ENCODE measurements at regions not wholly inside any gene's neighbourhood (a gene's known extent, or its start where the extent isn't known, plus 50 kb on each side); places are given as distances from the start of the nearest gene placed in this dataset.

DNA sequence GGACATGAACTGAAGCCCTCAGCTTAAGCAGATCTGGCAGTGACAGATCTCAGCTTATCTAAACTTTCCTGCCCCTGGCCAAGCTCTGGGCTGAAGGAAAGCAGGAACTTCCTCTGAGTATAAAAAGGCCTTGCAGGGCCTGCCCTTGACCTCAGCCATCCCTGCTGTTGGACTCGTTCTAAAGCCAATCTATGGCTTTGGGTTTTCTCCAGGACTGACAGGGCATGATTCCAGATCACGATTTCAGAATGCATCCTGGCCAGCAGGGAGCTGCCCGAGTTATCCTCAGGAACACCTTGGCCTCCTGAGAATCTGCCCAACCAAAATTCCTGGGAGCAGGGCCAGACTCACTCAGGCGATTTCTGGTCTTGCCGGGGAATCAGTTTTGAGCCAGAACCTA lies 502.7 kb downstream of the TLE4 start:
- no peaks in the 10 kb centered on the region for H3K4me1 ChIP-seq (replicated peaks in 1 of 2; ENCODE audit: control insufficient read depth in 2 of 2, insufficient read depth in 2 of 2, low read length in 2 of 2)
- TF ChIP-seq ZNF354B (CRISPR knock-in tag; IDR thresholded peaks at IDR 0.05): no peak
- no peak for TF ChIP-seq MTA3 (IDR thresholded peaks at IDR 0.05; ENCODE audit: borderline replicate concordance)
- TF ChIP-seq ZNF695 (CRISPR knock-in tag; IDR thresholded peaks at IDR 0.05): no peak
- TF ChIP-seq HMG20A (CRISPR knock-in tag; conservative IDR thresholded peaks at IDR 0.05): no peak
- no peak for TF ChIP-seq NR2C2 (CRISPR knock-in tag; IDR thresholded peaks at IDR 0.05)
- no peak for TF ChIP-seq NR2C2 (tag; IDR thresholded peaks at IDR 0.05)
- H3K79me2 ChIP-seq (ENCODE audit: control insufficient read depth, insufficient read depth, low read length): no peaks in the 10 kb centered on the region
- H3K27me3 ChIP-seq (ENCODE audit: control insufficient read depth in 2 of 2, insufficient read depth in 2 of 2, low read length in 2 of 2): no peaks in the 10 kb centered on the region
- ATAC-seq (no peak), FAIRE-seq (no peak), DNase-seq (ENCODE audit: extremely low read depth in 1 of 4, low spot score in 3 of 4) (no peak)
- in situ Hi-C loops (cut with MboI): no loop called here
- H3K4me3 ChIP-seq: no peak overlapping the region
- no peaks in the 10 kb centered on the region for H3K9me3 ChIP-seq (replicated peaks; ENCODE audit: control insufficient read depth, insufficient read depth, low read depth, low read length)
- no peaks in the 10 kb centered on the region for H4K20me1 ChIP-seq (replicated peaks; ENCODE audit: control insufficient read depth, insufficient read depth, low read length)
- intact Hi-C loops (cut with micrococcal nuclease): no loop called here
- H3K4me2 ChIP-seq (ENCODE audit: insufficient read depth, low read length): no peak overlapping the region
- no TSS peak for BruUV-seq (replicated peaks)
- POLR2A ChIA-PET: no interaction called here
- H3K27ac ChIP-seq (ENCODE audit: extremely low read depth, low read depth, low read length): no peak overlapping the region
- CTCF ChIA-PET (ENCODE audit: low intra/inter-chr PET ratio): no interaction called here
- no peaks in the 10 kb centered on the region for H3K9me1 ChIP-seq (ENCODE audit: control insufficient read depth, insufficient read depth, low read length)
- H3K9ac ChIP-seq (ENCODE audit: insufficient read depth in 1 of 2, low read depth in 2 of 2, low read length in 2 of 2): no peak overlapping the region
- H3K36me3 ChIP-seq (ENCODE audit: control insufficient read depth, insufficient read depth, low read length): no peaks in the 10 kb centered on the region
- H2AFZ ChIP-seq (ENCODE audit: low read depth, low read length): no peak overlapping the region
- 7% methylated on average over 3 of the region's 5 CpGs for WGBS (ENCODE audit: insufficient coverage, low coverage, missing lambda C conversion rate)

- DNase-seq (ENCODE audit: extremely low read depth in 1 of 4, low spot score in 3 of 4) (no peak), FAIRE-seq (no peak), ATAC-seq (no peak)
- BruUV-seq (replicated peaks): no TSS peak
- Histone ChIP-seq H3K9me1 (ENCODE audit: control insufficient read depth, insufficient read depth, low read length) (no peaks in the 10 kb centered on the region), H3K4me2 (ENCODE audit: insufficient read depth, low read length) (no peak overlapping the region), H2AFZ (ENCODE audit: low read depth, low read length) (no peak overlapping the region), H3K9ac (ENCODE audit: insufficient read depth in 1 of 2, low read depth in 2 of 2, low read length in 2 of 2) (no peak overlapping the region), H3K4me3 (no peak overlapping the region), H3K27ac (ENCODE audit: extremely low read depth, low read depth, low read length) (no peak overlapping the region), H3K27me3 (ENCODE audit: control insufficient read depth in 2 of 2, insufficient read depth in 2 of 2, low read length in 2 of 2) (no peaks in the 10 kb centered on the region), H3K9me3 (replicated peaks; ENCODE audit: control insufficient read depth, insufficient read depth, low read depth, low read length) (no peaks in the 10 kb centered on the region), H3K4me1 (replicated peaks in 1 of 2; ENCODE audit: control insufficient read depth in 2 of 2, insufficient read depth in 2 of 2, low read length in 2 of 2) (no peaks in the 10 kb centered on the region), H4K20me1 (replicated peaks; ENCODE audit: control insufficient read depth, insufficient read depth, low read length) (no peaks in the 10 kb centered on the region), H3K79me2 (ENCODE audit: control insufficient read depth, insufficient read depth, low read length) (no peaks in the 10 kb centered on the region), H3K36me3 (ENCODE audit: control insufficient read depth, insufficient read depth, low read length) (no peaks in the 10 kb centered on the region)
- in situ Hi-C loops (cut with MboI) (no loop called here), intact Hi-C loops (cut with micrococcal nuclease) (no loop called here)
- 0% methylated on average over 3 of the region's 3 CpGs for WGBS (ENCODE audit: insufficient coverage, low coverage, missing lambda C conversion rate)
- POLR2A ChIA-PET: no interaction called here
- CTCF ChIA-PET (ENCODE audit: low intra/inter-chr PET ratio): no interaction called here
- TF ChIP-seq, protein P1, sequence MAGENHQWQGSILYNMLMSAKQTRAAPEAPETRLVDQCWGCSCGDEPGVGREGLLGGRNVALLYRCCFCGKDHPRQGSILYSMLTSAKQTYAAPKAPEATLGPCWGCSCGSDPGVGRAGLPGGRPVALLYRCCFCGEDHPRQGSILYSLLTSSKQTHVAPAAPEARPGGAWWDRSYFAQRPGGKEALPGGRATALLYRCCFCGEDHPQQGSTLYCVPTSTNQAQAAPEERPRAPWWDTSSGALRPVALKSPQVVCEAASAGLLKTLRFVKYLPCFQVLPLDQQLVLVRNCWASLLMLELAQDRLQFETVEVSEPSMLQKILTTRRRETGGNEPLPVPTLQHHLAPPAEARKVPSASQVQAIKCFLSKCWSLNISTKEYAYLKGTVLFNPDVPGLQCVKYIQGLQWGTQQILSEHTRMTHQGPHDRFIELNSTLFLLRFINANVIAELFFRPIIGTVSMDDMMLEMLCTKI (IDR thresholded peaks at IDR 0.05; ENCODE audit: partially characterized antibody): no peak
- TF ChIP-seq ZBTB11 (CRISPR knock-in tag; IDR thresholded peaks at IDR 0.05) (no peak), ZNF444 (CRISPR knock-in tag; IDR thresholded peaks at IDR 0.05) (no peak), HCFC1 (IDR thresholded peaks at IDR 0.05; ENCODE audit: low read depth, low read length) (no peak), RFX1 (IDR thresholded peaks at IDR 0.05) (no peak), NCOA1 (IDR thresholded peaks at IDR 0.05; ENCODE audit: low read depth) (no peak), ELF4 (CRISPR knock-in tag; IDR thresholded peaks at IDR 0.05) (no peak)
- TF ChIP-seq, protein P2, sequence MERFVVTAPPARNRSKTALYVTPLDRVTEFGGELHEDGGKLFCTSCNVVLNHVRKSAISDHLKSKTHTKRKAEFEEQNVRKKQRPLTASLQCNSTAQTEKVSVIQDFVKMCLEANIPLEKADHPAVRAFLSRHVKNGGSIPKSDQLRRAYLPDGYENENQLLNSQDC (CRISPR knock-in tag; IDR thresholded peaks at IDR 0.05): no peak
Measured at GRCh38 chr9:80072451-80072850, 500.7 kb downstream of the TLE4 start.
